Central memory CD4-positive, alpha-beta T cell (primary cell): ENCODE measurements at regions not wholly inside any gene's neighbourhood (a gene's known extent, or its start where the extent isn't known, plus 50 kb on each side); places are given as distances from the start of the nearest gene placed in this dataset.
"Not testable (repeated sequence)": the region's sequence is repeated elsewhere in the genome, so short reads cannot be mapped to it uniquely, and the experiment has no call there.

Experiments
- DNase-seq: peaks from one replicate; pipeline ENCODE4 v3.0.0; 2022

- no peak for DNase-seq
Measured at GRCh38 chr4:123501733-123502132, 105.1 kb downstream of the SPRY1 start.

DNA sequence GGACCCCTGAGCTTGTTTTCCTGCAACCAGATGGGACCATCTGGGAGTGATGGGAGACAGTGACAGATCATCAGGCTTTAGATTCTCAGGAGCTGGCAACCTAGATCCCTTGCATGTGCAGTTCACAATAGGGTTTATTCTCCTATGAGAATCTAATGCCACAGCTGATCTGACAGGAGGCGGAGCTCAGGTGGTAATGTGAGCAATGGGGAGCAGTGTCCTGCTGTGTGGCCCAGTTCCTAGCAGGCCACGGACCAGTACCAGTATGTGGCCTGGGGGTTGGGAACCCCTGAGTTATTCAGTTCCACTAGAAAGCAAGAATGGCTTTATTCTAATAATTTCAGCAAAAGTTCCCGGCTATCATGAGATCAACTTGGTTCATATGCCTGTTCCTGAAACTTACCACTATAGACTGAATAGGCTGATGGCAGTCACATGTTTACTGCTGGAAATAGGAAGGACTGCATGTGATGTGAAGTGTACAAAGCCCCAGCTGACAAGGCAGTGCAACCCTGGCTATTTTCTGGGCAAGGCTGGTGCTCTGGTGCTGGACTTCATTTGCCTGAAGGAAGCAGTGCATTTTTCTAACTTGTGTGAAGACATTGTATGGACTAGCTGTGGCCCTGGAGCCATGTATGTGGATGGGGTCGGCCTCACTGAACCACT lies 107.2 kb downstream of the SPRY1 start:
- no peak for DNase-seq

DNA sequence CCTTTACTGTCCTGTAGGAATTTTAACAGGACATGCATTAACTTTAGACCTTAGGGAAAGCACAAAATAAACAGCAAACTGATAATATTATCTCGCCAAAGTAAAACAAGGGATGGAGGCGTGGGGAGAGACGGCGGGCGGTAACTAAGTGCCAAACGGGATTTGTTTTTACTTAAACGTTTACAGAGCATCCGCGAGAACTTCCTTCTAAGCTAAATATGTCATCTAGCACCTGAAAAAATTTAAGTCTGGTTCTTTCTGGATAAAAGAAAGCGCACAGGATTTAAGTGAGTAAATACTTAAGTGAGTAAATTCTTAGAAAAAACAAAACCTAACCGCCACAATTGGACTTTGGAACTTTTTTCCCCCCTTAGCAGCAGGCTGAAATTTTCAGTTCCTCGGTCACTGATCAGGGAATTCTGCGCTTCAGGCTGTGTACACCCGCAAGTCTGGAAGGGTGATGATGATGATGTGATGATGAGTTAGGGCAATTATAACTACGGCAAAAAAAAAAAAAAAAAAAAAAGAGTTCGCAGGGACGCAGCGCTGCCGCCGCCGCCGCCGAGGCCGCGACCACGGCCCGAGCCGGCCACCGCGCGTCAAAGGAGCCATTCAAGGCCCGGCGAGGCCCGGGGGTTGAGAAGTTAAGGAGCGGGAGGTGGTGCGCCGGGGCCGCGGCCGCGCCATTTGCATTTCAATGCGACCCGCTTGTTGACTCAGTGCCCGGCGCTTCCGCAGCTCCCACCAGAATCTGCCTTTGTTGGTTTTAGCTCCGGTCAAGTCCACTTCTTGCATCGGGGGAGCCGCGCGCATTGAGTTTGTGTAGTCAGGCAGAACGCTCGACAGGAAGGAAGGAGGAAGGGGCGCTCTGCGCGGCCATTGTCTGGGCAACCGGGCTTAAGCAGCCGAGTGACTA lies 108.8 kb downstream of the SPRY1 start:
- DNase-seq = no peak

DNA sequence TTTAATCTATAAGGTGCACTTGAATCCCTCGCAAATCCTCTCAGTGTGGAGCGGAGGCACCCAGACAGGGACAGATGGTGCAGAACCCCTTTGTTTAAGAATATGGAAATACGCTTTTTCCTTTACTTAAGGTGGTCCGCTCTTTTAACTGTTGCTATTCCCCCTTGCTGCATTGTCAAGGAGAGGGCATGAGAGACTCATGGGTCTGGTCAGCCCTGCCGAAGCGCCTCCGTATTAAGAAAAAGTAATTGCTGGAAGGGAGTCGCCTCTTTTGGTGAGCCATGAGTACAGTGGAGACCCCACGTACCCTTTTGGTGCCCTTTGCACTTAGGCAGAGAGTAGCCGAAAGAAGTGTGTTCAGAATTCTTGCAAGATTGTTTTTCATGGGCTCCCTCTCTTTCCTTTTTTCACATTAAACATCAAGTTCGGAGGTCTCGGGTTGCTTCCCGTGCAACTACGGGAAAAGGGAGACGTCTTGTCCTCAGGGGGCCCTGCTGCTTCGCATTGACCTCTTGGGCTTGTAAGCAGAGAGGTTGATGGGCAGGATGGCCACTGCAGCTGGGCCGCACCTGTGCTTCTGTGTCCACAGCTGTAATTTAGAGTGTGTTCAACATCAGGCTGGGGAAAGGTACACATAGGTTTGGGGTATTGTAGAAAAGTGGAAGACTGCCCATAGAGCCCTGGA lies 109.6 kb downstream of the SPRY1 start:
- DNase-seq = no peak

DNA sequence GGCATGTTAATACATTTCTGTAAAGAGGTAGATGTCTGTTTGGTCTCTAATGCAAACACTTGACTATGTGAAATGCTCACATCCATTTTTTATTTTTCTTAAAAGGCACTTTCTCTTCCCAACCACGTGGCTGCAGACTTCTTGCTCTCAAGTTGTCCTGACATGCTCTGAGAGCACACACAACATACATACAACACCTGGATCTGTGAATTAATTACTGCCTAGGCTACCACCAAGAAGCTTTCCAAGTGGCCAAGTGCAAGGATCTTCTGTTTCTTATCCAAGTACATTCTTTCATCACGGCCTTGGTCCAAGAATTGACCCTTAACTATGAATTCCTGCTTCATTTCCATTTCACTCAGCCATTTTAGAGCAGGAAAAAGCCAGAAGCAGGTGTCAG lies 110.8 kb downstream of the SPRY1 start:
- DNase-seq = no peak

DNA sequence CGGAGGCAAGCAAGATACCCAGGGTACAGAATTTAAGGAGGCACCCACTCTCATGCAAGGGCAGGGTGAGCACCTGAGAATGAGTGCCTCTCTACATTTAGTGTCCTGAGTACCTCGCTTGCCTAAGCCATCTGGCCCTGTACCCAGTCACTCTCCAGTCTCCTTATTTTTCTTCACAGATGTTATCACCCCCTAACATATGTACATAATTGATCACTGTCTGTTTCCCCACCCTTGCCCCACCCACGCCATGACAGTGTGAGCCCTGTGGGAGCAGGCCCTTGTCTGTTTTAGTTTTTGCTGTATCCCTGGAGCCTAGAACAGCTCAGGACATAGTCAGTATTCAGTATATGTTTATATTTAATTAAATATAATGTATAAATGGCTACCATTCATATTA lies 113.6 kb downstream of the SPRY1 start:
- no peak for DNase-seq

DNA sequence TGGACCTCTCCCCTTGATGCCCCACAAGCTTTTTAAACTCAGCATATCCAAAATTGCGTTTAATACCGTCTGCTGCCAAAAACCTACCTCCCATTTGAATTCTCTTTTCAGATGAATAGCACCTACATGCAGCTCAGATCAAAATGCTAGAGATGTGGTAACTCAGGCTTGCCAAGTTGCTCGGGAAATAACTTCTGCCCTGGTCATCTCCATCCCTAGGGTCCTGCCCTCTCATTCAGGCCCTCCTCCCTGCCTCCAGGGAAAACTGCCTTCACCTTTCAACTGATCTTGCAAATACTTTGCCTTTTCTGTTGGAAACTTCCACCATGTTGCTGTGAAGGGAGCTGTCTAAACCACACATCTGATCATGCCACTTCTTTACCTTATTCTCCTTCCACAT lies 114.1 kb downstream of the SPRY1 start:
- no peak for DNase-seq

DNA sequence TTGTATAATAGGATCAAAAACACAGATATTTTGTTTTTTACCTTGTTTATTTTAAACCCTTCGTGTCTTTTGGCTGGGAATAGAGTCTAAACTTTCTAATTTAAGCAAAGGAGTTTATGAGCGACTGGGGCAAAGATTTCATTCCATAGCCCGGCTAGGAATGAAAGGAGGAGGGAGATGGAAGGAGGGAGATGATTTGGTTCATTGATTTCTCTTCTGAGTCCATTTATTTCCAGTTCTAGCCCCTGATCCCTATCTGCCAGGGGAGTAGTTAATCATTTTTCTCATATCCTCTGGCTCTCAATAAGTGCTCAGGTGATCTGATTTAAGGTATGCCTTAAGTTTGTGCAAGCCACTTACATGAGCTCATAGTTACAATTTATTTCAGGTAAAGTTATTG lies 120.0 kb downstream of the SPRY1 start:
- no peak for DNase-seq

DNA sequence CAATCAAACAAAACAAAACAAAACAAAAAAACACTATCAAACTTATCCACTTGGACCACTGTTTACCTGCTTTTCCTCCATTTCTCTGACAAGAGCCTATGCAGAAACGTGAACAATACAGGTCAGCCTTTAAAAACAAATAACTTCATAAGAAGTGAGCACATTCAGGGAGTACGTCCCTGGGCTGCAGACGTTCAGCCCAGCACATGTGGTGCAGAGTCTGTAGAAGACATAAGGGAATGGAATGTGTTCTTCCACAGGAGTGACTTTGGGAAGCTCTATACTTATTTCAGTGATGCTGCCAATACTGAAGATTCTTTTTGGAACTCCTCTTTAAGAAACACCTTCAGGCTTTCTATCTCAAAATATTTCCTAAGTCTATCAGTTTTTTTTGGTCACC lies 120.6 kb downstream of the SPRY1 start:
- no peak for DNase-seq

- DNase-seq = no peak
Measured at GRCh38 chr4:123517971-123518370, 121.4 kb downstream of the SPRY1 start.

GRCh38 chr4:123520325-123520724 lies 123.7 kb downstream of the SPRY1 start:
- no peak for DNase-seq

DNA sequence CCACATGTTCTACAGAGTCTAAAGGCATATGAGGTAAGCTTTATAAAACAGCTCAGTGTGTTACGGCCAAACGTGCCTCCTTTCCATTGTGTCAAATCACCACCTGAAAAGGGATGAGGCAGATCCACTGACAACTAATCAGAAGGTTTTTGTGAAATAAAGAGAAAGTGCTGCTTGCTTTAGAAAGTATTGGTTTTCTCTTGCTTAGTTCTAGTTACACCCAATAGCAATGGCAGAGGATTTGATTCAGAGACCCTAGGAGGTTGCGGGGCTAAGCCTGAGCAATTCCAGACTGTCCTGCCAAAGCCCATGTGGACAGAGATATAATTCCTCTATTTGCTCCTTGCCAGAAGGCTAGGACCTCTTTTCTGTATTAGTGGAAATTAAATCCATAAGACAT lies 125.5 kb downstream of the SPRY1 start:
- DNase-seq = no peak

GRCh38 chr4:123522646-123523045 lies 126.1 kb downstream of the SPRY1 start:
- DNase-seq = no peak

GRCh38 chr4:123524958-123525628 lies 128.5 kb downstream of the SPRY1 start:
- DNase-seq = no peak

GRCh38 chr4:123526511-123526910 lies 129.9 kb downstream of the SPRY1 start:
- DNase-seq = no peak

- DNase-seq = no peak
Measured at GRCh38 chr4:123528501-123529277, 132.1 kb downstream of the SPRY1 start.

DNA sequence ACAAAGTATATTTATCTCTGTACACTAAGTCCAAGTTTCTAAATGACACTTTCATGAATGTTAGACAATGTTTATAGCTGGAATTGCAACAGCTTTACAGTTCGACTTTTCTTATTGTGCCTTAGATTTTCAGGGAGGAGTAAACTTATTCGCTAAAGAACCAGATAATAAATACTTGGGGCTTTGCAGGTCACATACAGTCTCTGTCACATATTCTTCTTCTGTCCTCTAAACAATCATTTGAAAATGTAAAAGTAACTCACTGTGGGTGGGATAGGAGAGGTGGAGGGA lies 132.6 kb downstream of the SPRY1 start:
- no peak for DNase-seq

- DNase-seq = no peak
Measured at GRCh38 chr4:123530357-123530756, 133.8 kb downstream of the SPRY1 start.

DNA sequence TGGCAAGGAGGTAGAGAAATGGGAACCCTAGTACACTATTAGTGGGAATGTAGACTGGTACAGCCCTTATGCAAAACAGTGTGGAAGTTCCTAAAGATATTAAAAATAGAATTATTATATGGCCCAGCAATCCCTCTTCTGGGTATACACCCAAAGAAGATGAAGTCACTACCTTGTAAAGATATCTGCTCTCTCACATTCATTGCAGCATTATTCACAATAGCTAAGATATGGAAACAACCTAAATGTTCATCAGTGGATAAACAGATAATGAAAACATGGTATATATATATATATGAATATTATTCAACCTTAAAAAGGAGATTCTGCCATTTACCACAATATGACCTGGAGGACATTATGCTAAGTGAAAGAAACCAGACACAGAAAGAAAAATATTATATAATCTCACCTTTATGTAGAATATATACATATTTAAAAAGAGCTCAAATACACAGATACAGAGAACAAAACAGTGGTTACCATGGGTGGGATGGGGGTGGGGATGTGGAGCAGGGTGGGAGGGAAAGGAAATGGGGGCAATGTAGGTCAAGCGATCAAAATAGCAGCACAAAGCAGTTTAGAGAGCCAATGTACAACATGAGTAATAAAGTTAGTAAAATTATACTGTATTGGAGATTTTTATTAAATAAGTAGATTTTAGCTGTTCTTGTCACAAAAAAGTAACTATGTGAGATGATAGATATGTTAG lies 138.6 kb downstream of the SPRY1 start:
- DNase-seq = no peak

GRCh38 chr4:123536225-123536624 lies 139.6 kb downstream of the SPRY1 start:
- DNase-seq = no peak

DNA sequence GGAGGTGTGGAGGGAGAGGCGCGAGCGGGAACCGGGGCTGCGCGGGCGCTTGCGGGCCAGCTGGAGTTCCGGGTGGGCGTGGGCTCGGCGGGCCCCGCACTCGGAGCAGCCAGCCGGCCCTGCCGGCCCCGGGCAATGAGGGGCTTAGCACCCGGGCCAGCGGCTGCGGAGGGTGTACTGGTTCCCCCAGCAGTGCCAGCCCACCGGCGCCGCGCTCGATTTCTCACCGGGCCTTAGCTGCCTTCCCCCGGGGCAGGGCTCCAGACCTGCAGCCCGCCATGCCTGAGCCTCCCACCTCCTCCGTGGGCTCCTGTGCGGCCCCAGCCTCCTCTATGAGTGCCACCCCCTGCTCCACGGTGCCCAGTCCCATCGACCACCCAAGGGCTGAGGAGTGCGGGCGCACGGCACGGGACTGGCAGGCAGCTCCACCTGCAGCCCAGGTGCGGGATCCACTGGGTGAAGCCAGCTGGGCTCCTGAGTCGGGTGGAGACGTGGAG lies 141.4 kb downstream of the SPRY1 start:
- DNase-seq = not testable (repeated sequence)
